GM23338 (cell line): ENCODE measurements at regions not wholly inside any gene's neighbourhood (a gene's known extent, or its start where the extent isn't known, plus 50 kb on each side); places are given as distances from the start of the nearest gene placed in this dataset.

ENCODE experiments used
- CREB1 ChIP-seq: fragments of 250-450 bp; sonication (Bioruptor Pico); IDR thresholded peaks from 2 replicates; pipeline ENCODE4 v1.5.0; 2020; ENCODE audit warnings: low read depth, mild to moderate bottlenecking, moderate library complexity
- EZH2 ChIP-seq: fragments of 200-600 bp; sonication (generic); IDR thresholded peaks from one replicate; pipeline ENCODE4 v1.8.0; 2017; ENCODE audit warnings: antibody characterized with exemption, mild to moderate bottlenecking, low read depth; ENCODE audit not compliant: unreplicated experiment
- EZH2phosphoT487 ChIP-seq: fragments of 200-600 bp; sonication (generic); IDR thresholded peaks from one replicate; pipeline ENCODE4 v1.8.1; 2018; ENCODE audit warnings: antibody characterized with exemption; ENCODE audit not compliant: unreplicated experiment
- JUNB ChIP-seq: IDR thresholded peaks from one replicate; pipeline ENCODE4 v1.6.1; 2016; ENCODE audit warnings: antibody characterized with exemption; ENCODE audit not compliant: unreplicated experiment
- NANOG ChIP-seq: IDR thresholded peaks from 2 replicates; pipeline ENCODE4 v1.6.1; 2016; ENCODE audit warnings: antibody characterized with exemption, borderline replicate concordance
- POLR2AphosphoS5 ChIP-seq: IDR thresholded peaks from 2 replicates; pipeline ENCODE4 v1.6.1; 2016; ENCODE audit warnings: antibody characterized with exemption, low read depth
- ZNF114 ChIP-seq: fragments of 250-450 bp; sonication (Bioruptor Pico); IDR thresholded peaks from 2 replicates; pipeline ENCODE4 v1.5.0; 2020; ENCODE audit warnings: mild to moderate bottlenecking, moderate library complexity
- TF ChIP-seq, protein P1 (sequence below), 2 experiments: fragments of 200-600 bp in 1 of 2; sonication (generic) in 1 of 2; conservative IDR thresholded peaks; 2 replicates each; pipeline versions ENCODE4 v1.5.1 to v1.6.1; 2016 to 2017; ENCODE audit warnings: antibody characterized with exemption in 2 of 2, low read depth in 2 of 2, mild to moderate bottlenecking in 2 of 2, moderate library complexity in 1 of 2
- TF ChIP-seq, protein P2 (sequence below): fragments of 250-450 bp; sonication (Bioruptor Pico); IDR thresholded peaks from 2 replicates; pipeline ENCODE4 v1.5.0; 2020; ENCODE audit warnings: mild to moderate bottlenecking, moderate library complexity
- TF ChIP-seq, protein P3 (sequence below): IDR thresholded peaks from one replicate; pipeline ENCODE4 v1.6.1; 2018; ENCODE audit warnings: antibody characterized with exemption; ENCODE audit not compliant: unreplicated experiment
- TF ChIP-seq, protein P4 (sequence below): IDR thresholded peaks from 2 replicates; pipeline ENCODE4 v1.6.1; 2016; ENCODE audit warnings: antibody characterized with exemption

DNA sequence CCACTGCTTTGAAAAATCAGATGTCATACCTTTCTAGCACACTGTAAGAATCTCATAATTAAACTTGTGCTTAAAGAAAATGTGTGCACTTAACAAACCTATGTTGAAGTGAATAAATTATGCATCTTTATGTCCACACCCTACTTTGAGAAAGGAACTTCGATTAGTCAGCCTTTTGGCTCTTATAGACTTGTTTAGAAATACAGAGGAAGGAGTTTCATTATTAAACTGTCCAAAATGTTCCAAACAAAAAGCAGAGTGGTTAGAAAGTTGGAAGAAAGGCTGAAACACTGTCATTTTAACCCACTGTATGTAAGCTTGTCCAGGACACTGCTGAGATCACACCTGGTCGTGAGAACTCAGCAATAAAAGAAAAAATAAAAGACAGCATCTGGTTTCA is 863.2 kb upstream of the CHORDC1 start:
- TF ChIP-seq, protein P1, sequence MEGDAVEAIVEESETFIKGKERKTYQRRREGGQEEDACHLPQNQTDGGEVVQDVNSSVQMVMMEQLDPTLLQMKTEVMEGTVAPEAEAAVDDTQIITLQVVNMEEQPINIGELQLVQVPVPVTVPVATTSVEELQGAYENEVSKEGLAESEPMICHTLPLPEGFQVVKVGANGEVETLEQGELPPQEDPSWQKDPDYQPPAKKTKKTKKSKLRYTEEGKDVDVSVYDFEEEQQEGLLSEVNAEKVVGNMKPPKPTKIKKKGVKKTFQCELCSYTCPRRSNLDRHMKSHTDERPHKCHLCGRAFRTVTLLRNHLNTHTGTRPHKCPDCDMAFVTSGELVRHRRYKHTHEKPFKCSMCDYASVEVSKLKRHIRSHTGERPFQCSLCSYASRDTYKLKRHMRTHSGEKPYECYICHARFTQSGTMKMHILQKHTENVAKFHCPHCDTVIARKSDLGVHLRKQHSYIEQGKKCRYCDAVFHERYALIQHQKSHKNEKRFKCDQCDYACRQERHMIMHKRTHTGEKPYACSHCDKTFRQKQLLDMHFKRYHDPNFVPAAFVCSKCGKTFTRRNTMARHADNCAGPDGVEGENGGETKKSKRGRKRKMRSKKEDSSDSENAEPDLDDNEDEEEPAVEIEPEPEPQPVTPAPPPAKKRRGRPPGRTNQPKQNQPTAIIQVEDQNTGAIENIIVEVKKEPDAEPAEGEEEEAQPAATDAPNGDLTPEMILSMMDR (conservative IDR thresholded peaks at IDR 0.05; ENCODE audit: low read depth in 2 of 2), result no peak
- TF ChIP-seq CREB1 (no peak), EZH2 (no peak), POLR2AphosphoS5 (no peak), EZH2phosphoT487 (no peak), NANOG (no peak), ZNF114 (CRISPR knock-in tag) (no peak), JUNB (no peak)
- TF ChIP-seq, protein P2, sequence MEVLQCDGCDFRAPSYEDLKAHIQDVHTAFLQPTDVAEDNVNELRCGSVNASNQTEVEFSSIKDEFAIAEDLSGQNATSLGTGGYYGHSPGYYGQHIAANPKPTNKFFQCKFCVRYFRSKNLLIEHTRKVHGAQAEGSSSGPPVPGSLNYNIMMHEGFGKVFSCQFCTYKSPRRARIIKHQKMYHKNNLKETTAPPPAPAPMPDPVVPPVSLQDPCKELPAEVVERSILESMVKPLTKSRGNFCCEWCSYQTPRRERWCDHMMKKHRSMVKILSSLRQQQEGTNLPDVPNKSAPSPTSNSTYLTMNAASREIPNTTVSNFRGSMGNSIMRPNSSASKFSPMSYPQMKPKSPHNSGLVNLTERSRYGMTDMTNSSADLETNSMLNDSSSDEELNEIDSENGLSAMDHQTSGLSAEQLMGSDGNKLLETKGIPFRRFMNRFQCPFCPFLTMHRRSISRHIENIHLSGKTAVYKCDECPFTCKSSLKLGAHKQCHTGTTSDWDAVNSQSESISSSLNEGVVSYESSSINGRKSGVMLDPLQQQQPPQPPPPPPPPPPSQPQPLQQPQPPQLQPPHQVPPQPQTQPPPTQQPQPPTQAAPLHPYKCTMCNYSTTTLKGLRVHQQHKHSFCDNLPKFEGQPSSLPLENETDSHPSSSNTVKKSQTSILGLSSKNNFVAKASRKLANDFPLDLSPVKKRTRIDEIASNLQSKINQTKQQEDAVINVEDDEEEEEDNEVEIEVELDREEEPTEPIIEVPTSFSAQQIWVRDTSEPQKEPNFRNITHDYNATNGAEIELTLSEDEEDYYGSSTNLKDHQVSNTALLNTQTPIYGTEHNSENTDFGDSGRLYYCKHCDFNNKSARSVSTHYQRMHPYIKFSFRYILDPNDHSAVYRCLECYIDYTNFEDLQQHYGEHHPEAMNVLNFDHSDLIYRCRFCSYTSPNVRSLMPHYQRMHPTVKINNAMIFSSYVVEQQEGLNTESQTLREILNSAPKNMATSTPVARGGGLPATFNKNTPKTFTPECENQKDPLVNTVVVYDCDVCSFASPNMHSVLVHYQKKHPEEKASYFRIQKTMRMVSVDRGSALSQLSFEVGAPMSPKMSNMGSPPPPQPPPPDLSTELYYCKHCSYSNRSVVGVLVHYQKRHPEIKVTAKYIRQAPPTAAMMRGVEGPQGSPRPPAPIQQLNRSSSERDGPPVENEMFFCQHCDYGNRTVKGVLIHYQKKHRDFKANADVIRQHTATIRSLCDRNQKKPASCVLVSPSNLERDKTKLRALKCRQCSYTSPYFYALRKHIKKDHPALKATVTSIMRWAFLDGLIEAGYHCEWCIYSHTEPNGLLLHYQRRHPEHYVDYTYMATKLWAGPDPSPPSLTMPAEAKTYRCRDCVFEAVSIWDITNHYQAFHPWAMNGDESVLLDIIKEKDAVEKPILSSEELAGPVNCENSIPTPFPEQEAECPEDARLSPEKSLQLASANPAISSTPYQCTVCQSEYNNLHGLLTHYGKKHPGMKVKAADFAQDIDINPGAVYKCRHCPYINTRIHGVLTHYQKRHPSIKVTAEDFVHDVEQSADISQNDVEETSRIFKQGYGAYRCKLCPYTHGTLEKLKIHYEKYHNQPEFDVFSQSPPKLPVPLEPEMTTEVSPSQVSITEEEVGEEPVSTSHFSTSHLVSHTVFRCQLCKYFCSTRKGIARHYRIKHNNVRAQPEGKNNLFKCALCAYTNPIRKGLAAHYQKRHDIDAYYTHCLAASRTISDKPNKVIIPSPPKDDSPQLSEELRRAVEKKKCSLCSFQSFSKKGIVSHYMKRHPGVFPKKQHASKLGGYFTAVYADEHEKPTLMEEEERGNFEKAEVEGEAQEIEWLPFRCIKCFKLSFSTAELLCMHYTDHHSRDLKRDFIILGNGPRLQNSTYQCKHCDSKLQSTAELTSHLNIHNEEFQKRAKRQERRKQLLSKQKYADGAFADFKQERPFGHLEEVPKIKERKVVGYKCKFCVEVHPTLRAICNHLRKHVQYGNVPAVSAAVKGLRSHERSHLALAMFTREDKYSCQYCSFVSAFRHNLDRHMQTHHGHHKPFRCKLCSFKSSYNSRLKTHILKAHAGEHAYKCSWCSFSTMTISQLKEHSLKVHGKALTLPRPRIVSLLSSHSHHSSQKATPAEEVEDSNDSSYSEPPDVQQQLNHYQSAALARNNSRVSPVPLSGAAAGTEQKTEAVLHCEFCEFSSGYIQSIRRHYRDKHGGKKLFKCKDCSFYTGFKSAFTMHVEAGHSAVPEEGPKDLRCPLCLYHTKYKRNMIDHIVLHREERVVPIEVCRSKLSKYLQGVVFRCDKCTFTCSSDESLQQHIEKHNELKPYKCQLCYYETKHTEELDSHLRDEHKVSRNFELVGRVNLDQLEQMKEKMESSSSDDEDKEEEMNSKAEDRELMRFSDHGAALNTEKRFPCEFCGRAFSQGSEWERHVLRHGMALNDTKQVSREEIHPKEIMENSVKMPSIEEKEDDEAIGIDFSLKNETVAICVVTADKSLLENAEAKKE (CRISPR knock-in tag), result no peak
- TF ChIP-seq, protein P3, sequence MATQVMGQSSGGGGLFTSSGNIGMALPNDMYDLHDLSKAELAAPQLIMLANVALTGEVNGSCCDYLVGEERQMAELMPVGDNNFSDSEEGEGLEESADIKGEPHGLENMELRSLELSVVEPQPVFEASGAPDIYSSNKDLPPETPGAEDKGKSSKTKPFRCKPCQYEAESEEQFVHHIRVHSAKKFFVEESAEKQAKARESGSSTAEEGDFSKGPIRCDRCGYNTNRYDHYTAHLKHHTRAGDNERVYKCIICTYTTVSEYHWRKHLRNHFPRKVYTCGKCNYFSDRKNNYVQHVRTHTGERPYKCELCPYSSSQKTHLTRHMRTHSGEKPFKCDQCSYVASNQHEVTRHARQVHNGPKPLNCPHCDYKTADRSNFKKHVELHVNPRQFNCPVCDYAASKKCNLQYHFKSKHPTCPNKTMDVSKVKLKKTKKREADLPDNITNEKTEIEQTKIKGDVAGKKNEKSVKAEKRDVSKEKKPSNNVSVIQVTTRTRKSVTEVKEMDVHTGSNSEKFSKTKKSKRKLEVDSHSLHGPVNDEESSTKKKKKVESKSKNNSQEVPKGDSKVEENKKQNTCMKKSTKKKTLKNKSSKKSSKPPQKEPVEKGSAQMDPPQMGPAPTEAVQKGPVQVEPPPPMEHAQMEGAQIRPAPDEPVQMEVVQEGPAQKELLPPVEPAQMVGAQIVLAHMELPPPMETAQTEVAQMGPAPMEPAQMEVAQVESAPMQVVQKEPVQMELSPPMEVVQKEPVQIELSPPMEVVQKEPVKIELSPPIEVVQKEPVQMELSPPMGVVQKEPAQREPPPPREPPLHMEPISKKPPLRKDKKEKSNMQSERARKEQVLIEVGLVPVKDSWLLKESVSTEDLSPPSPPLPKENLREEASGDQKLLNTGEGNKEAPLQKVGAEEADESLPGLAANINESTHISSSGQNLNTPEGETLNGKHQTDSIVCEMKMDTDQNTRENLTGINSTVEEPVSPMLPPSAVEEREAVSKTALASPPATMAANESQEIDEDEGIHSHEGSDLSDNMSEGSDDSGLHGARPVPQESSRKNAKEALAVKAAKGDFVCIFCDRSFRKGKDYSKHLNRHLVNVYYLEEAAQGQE, result no peak
- TF ChIP-seq, protein P4, sequence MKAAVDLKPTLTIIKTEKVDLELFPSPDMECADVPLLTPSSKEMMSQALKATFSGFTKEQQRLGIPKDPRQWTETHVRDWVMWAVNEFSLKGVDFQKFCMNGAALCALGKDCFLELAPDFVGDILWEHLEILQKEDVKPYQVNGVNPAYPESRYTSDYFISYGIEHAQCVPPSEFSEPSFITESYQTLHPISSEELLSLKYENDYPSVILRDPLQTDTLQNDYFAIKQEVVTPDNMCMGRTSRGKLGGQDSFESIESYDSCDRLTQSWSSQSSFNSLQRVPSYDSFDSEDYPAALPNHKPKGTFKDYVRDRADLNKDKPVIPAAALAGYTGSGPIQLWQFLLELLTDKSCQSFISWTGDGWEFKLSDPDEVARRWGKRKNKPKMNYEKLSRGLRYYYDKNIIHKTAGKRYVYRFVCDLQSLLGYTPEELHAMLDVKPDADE, result no peak
